Right atrium auricular region (tissue), 2 donors: ENCODE measurements at regions not wholly inside any gene's neighbourhood (a gene's known extent, or its start where the extent isn't known, plus 50 kb on each side); places are given as distances from the start of the nearest gene placed in this dataset.
"Not testable (repeated sequence)": the region's sequence is repeated elsewhere in the genome, so short reads cannot be mapped to it uniquely, and the experiment has no call there.

Source experiments
- DNase-seq: peaks from one replicate; pipeline ENCODE4 v3.0.0-alpha.2; 2019; ENCODE audit warnings: low spot score
- H3K27ac ChIP-seq, 2 donors: fragments of 200-600 bp; sonication (generic); 1 replicate in 1 of 2; 2 replicates in 1 of 2; pipeline ENCODE4 v1.5.1; 2016 to 2019
- H3K27me3 ChIP-seq, 2 donors: fragments of 200-600 bp; sonication (generic); one replicate each; pipeline versions ENCODE4 v1.5.1 to v1.6.0; 2017 to 2019
- H3K36me3 ChIP-seq: fragments of 200-600 bp; sonication (generic); one replicate; pipeline ENCODE4 v1.5.1; 2016
- H3K4me1 ChIP-seq, 2 donors: fragments of 200-600 bp; sonication (generic); one replicate each; pipeline versions ENCODE4 v1.5.1 to v1.6.0; 2017 to 2019
- H3K4me3 ChIP-seq, 2 donors: fragments of 200-600 bp; sonication (generic); 1 replicate in 1 of 2; 2 replicates in 1 of 2; pipeline ENCODE4 v1.5.1; 2017 to 2019; ENCODE audit warnings: mild to moderate bottlenecking in 1 of 2, moderate library complexity in 1 of 2
- H3K9me3 ChIP-seq, 2 donors: fragments of 200-600 bp; sonication (generic); one replicate each; pipeline ENCODE4 v1.5.1; 2019
- CTCF ChIP-seq, 2 donors: fragments of 200-600 bp; sonication (generic); IDR thresholded peaks; one replicate each; pipeline ENCODE4 v1.5.1; 2019; ENCODE audit warnings: antibody characterized with exemption in 2 of 2

GRCh38 chr2:56040189-56040588 lies 116.6 kb upstream of the EFEMP1 start:
- no peaks in the 10 kb centered on the region for H3K4me1 ChIP-seq
- no peak for DNase-seq
- no peak for TF ChIP-seq CTCF (IDR thresholded peaks at IDR 0.05)
- no peaks in the 10 kb centered on the region for H3K27me3 ChIP-seq
- no peak overlapping the region for H3K4me3 ChIP-seq
- H3K36me3 ChIP-seq, result no peaks in the 10 kb centered on the region
- H3K27ac ChIP-seq, result no peak overlapping the region
- H3K9me3 ChIP-seq, result no peaks in the 10 kb centered on the region

GRCh38 chr2:56040834-56041233 lies 117.3 kb upstream of the EFEMP1 start:
- Histone ChIP-seq H3K27me3 (no peaks in the 10 kb centered on the region), H3K4me3 (no peak overlapping the region), H3K4me1 (no peaks in the 10 kb centered on the region), H3K36me3 (no peaks in the 10 kb centered on the region), H3K27ac (no peak overlapping the region), H3K9me3 (no peaks in the 10 kb centered on the region)
- TF ChIP-seq CTCF (IDR thresholded peaks at IDR 0.05), result no peak
- no peak for DNase-seq

DNA sequence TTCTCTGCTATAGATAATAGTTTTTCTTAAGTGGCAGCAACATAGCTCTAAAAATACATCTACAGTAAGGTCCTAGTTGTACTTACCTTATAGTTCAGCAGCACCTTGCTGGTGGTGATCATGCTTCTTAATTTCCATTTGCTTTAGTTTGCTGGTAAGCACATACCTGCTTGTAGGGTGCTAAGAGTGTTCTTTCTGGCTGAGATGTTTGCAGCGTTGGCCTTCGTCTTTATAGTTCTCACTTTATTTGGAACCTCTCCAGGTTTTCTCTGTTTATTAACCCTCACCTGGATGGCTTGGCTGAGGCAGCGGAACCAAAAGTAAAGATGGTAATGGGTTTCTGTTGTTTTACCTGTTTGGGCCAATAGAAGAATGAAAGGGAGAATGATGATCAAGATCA lies 123.6 kb upstream of the EFEMP1 start:
- Histone ChIP-seq H3K9me3 (no peaks in the 10 kb centered on the region), H3K36me3 (no peaks in the 10 kb centered on the region), H3K4me1 (no peaks in the 10 kb centered on the region), H3K27me3 (no peaks in the 10 kb centered on the region), H3K4me3 (no peak overlapping the region), H3K27ac (no peak overlapping the region)
- no peak for DNase-seq
- TF ChIP-seq CTCF (IDR thresholded peaks at IDR 0.05), result no peak

DNA sequence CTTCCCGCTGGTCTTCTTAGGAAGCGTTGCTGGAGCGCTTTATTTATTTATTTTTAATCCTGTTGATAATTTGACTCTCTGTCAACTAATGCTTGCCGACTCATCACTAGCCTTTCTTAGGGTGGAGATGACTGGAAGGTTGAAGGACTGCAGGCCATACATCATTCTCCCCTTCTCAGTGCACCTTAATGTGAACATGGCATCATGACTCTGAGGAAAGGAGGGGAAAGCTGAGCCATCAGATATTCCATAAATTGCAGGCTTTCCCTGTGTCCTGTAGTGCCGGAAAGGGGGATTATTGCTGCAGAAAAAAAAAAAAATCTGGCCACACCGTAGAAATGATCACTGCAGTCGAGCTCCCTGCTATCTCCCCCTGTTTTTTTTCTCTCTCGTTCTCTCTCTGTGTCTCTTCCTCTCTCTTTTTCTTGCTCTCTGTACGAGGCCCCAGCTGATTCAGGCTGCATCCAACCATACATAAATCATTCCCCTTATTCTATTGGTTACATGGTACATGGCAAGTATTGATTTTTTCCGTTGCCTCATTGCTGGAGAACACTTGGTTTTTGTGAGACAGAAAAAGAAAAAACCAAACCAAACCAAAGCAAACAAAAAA lies 125.8 kb upstream of the EFEMP1 start:
- Histone ChIP-seq H3K9me3 (no peaks in the 10 kb centered on the region), H3K4me3 (no peak overlapping the region), H3K4me1 (no peaks in the 10 kb centered on the region), H3K27me3 (no peaks in the 10 kb centered on the region), H3K36me3 (no peaks in the 10 kb centered on the region), H3K27ac (no peak overlapping the region)
- DNase-seq, result no peak
- TF ChIP-seq CTCF (IDR thresholded peaks at IDR 0.05), result no peak

DNA sequence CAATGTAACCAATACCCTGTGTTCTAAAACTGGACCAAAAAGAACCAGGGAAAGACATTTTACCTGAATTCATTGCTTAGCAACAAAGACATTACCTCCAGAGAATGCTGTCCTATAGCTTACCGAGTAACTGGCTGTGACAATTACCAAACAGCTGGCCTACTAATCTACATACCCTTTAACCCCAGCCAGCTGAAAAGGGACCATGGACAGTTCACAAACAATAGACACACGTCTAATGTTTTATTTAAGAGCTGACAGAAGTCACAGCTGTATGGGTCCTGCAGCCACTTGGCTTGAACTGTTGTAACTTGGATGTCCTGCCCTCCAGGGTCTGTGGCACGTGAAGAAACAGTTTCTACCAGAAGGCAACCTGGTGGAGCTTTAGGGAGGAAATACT lies 130.1 kb upstream of the EFEMP1 start:
- no peak for TF ChIP-seq CTCF (IDR thresholded peaks at IDR 0.05)
- DNase-seq, result no peak
- Histone ChIP-seq H3K27me3 (no peaks in the 10 kb centered on the region), H3K27ac (no peak overlapping the region), H3K4me1 (no peaks in the 10 kb centered on the region), H3K9me3 (peaks cover 0 to 7% of the 10 kb centered on the region in 2 donors), H3K36me3 (no peaks in the 10 kb centered on the region), H3K4me3 (no peak overlapping the region)

DNA sequence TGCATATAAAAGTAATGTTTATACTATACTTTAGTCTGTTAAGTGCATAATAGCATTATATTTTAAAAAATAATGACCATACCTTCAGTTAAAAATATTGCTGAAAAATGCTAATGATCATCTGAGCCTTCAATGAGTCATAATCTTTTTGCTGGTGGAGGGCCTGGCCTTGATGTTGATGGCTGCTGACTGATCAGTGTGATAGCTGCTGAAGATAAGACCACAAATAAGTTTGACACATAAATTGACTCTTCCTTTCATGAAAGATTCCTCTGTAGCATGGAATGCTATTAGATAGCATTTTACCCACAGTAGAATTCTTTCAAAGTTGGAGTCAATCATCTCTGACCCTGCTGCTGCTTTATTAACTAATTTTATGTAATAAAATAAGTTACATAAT lies 128.4 kb upstream of the CCDC85A start:
- DNase-seq, result no peak
- TF ChIP-seq CTCF (IDR thresholded peaks at IDR 0.05), result no peak
- Histone ChIP-seq H3K36me3 (no peaks in the 10 kb centered on the region), H3K9me3 (peaks cover 4 to 21% of the 10 kb centered on the region in 2 donors), H3K27ac (no peak overlapping the region), H3K4me1 (no peaks in the 10 kb centered on the region), H3K27me3 (no peaks in the 10 kb centered on the region), H3K4me3 (no peak overlapping the region)

DNA sequence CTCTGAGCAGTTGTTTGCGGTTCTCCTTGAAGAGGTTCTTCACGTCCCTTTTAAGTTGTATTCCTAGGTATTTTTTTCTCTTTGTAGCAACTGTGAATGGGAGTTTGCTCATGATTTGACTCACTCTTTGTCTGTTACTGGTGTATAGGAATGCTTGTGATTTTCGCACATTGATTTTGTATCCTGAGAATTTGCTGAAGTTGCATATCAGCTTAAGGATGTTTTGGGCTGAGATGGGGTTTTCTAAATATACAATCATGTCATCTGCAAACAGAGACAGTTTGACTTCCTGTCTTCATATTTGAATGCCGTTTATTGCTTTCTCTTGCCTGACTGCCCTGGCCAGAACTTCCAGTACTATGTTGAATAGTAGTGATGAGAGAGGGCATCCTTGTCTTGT lies 122.5 kb upstream of the CCDC85A start:
- H3K27ac ChIP-seq, H3K27me3 ChIP-seq, H3K4me1 ChIP-seq, H3K4me3 ChIP-seq, H3K36me3 ChIP-seq, DNase-seq: not testable (repeated sequence)
- H3K9me3 ChIP-seq, result peaks cover 4 to 34% of the 10 kb centered on the region in 2 donors
